Upper lobe of right lung (tissue), 1 donor: ENCODE measurements at regions not wholly inside any gene's neighbourhood (a gene's known extent, or its start where the extent isn't known, plus 50 kb on each side); places are given as distances from the start of the nearest gene placed in this dataset.

Source experiments
- ATAC-seq: fragments of 200-7000 bp; cut with Tn5 transposase; one replicate; pipeline ENCODE4 v1.9.1; 2020; ENCODE audit warnings: mild to moderate bottlenecking, moderate library complexity
- DNase-seq: peaks from one replicate; pipeline ENCODE4 v3.0.0-alpha.2; 2020
- H3K27ac ChIP-seq: fragments of 200-600 bp; one replicate; pipeline ENCODE4 v1.8.0; 2022
- H3K27me3 ChIP-seq: fragments of 200-600 bp; one replicate; pipeline ENCODE4 v1.8.0; 2022; ENCODE audit warnings: mild to moderate bottlenecking
- H3K36me3 ChIP-seq: fragments of 200-600 bp; one replicate; pipeline ENCODE4 v1.8.0; 2022
- H3K4me1 ChIP-seq: fragments of 200-600 bp; one replicate; pipeline ENCODE4 v1.8.0; 2022
- H3K4me3 ChIP-seq: fragments of 200-600 bp; one replicate; pipeline ENCODE4 v1.8.0; 2022; ENCODE audit warnings: mild to moderate bottlenecking
- H3K9me3 ChIP-seq: fragments of 200-600 bp; one replicate; pipeline ENCODE4 v1.8.0; 2022
- intact Hi-C: fragments of 100-400 bp; cut with DNase I; formaldehyde crosslinking; loops from one replicate; pipeline ENCODE4 v1.11.0; 2022
- TF ChIP-seq, protein P1 (sequence below): fragments of 200-600 bp; IDR thresholded peaks from one replicate; pipeline ENCODE4 v1.8.0; 2022; ENCODE audit warnings: antibody characterized with exemption
- donor health status: DM: no; HTN: yes; CAD: no; lungs with severe emphysema.

- TF ChIP-seq, protein P1, sequence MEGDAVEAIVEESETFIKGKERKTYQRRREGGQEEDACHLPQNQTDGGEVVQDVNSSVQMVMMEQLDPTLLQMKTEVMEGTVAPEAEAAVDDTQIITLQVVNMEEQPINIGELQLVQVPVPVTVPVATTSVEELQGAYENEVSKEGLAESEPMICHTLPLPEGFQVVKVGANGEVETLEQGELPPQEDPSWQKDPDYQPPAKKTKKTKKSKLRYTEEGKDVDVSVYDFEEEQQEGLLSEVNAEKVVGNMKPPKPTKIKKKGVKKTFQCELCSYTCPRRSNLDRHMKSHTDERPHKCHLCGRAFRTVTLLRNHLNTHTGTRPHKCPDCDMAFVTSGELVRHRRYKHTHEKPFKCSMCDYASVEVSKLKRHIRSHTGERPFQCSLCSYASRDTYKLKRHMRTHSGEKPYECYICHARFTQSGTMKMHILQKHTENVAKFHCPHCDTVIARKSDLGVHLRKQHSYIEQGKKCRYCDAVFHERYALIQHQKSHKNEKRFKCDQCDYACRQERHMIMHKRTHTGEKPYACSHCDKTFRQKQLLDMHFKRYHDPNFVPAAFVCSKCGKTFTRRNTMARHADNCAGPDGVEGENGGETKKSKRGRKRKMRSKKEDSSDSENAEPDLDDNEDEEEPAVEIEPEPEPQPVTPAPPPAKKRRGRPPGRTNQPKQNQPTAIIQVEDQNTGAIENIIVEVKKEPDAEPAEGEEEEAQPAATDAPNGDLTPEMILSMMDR: no peak
- ATAC-seq (no peak), DNase-seq (no peak)
- H3K27ac ChIP-seq: no peak overlapping the region
- intact Hi-C loops: no loop called here
- no peaks in the 10 kb centered on the region for H3K36me3 ChIP-seq
- H3K4me1 ChIP-seq: no peaks in the 10 kb centered on the region
- H3K4me3 ChIP-seq: no peak overlapping the region
- no peaks in the 10 kb centered on the region for H3K27me3 ChIP-seq
- H3K9me3 ChIP-seq: no peaks in the 10 kb centered on the region
These were observed 960.9 kb downstream of the SOCS6 start for GRCh38 chr18:71249791-71250190.

DNA sequence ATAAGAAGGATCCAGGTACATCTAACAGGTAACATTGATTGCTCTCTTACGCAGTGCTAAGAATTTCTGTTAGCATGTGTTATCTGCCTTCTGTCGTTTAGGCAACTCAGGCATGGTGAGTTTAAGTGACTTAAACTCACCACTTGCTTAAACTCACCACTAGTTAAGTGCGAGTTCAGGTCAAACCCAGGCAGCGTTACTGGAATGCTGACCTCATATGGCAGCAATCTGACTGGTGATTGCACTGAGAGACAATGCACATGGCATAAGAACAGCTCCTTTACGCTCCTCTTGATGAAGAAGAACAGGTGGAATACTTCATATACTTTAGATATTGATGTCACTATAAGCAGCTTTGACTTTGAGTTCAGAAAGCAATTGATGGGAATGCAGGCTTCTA, 954.1 kb downstream of the SOCS6 start:
- Histone ChIP-seq H3K27ac (no peak overlapping the region), H3K27me3 (no peaks in the 10 kb centered on the region), H3K36me3 (no peaks in the 10 kb centered on the region), H3K4me1 (no peaks in the 10 kb centered on the region), H3K4me3 (no peak overlapping the region), H3K9me3 (no peaks in the 10 kb centered on the region)
- DNase-seq: no peak
- TF ChIP-seq, protein P1: no peak
- intact Hi-C loops: no loop called here
- ATAC-seq: no peak

DNA sequence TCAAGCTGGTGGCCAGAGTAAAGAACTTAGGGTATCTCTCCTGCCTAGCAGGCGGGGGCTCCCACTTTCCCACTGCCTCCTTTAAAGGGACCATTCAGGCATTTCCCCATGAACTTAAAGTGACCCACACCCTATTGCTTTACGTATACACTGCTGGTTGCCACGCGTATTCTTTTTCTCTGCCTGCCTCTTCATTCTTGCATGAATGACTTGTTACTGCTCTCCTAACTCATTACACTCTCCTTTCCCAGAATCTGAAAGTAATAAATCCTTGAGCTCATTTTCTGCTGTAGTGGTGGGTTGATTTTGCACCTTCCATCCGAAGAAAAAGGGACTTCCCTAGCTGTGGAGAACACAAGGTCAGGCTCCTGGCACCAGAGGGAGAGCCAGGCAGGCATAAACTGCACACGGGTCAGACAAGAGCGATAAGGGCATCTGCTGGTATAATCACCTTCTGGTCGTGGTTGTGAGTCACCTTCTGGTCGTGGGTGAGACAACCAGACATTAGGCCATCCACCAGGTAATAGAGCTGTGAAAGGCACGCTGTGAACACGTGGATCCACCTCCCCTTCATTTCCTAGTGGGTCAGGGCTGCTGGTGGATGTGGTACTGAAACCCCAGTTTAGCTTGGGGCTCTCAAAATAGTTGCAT, 950.3 kb downstream of the SOCS6 start:
- Histone ChIP-seq H3K36me3 (no peaks in the 10 kb centered on the region), H3K27ac (no peak overlapping the region), H3K9me3 (no peaks in the 10 kb centered on the region), H3K27me3 (no peaks in the 10 kb centered on the region), H3K4me3 (no peak overlapping the region), H3K4me1 (no peaks in the 10 kb centered on the region)
- DNase-seq (no peak), ATAC-seq (no peak)
- intact Hi-C loops: no loop called here
- TF ChIP-seq, protein P1: no peak

DNA sequence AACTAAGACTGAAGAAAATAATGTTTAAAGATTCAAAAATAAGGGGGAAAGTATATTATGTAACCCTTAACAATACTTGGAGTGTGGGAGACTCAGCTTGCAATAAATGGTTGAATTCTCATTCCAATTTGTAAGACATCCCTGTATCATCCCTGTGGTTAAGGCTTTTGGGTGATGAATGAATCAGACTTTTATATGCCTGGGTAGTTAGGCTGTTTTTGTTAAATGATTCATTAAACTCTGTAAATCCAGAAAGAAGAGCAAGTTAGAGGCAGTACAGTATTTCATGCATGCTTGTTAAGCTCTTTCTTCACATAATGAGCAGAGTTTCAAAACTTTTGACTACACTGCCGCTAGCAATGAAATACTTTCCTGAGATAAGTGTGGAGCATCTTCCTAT, 948.8 kb downstream of the SOCS6 start:
- TF ChIP-seq, protein P1: no peak
- H3K9me3 ChIP-seq: no peaks in the 10 kb centered on the region
- ATAC-seq (no peak), DNase-seq (no peak)
- H3K27ac ChIP-seq: no peak overlapping the region
- no peaks in the 10 kb centered on the region for H3K27me3 ChIP-seq
- no peaks in the 10 kb centered on the region for H3K4me1 ChIP-seq
- H3K36me3 ChIP-seq: no peaks in the 10 kb centered on the region
- no peak overlapping the region for H3K4me3 ChIP-seq
- intact Hi-C loops: no loop called here

- Histone ChIP-seq H3K4me3 (no peak overlapping the region), H3K27me3 (no peaks in the 10 kb centered on the region), H3K4me1 (no peaks in the 10 kb centered on the region), H3K36me3 (no peaks in the 10 kb centered on the region), H3K9me3 (no peaks in the 10 kb centered on the region), H3K27ac (no peak overlapping the region)
- intact Hi-C loops: no loop called here
- no peak for ATAC-seq
- DNase-seq: no peak
- TF ChIP-seq, protein P1: no peak
These were observed 944.3 kb downstream of the SOCS6 start for GRCh38 chr18:71233177-71233576.

GRCh38 chr18:71223486-71223885, 934.6 kb downstream of the SOCS6 start:
- Histone ChIP-seq H3K36me3 (no peaks in the 10 kb centered on the region), H3K27ac (no peak overlapping the region), H3K9me3 (no peaks in the 10 kb centered on the region), H3K4me3 (no peak overlapping the region), H3K4me1 (no peaks in the 10 kb centered on the region), H3K27me3 (no peaks in the 10 kb centered on the region)
- DNase-seq: no peak
- intact Hi-C loops: no loop called here
- TF ChIP-seq, protein P1: no peak
- ATAC-seq: no peak
